DOHH2 (cell line): ENCODE measurements at regions not wholly inside any gene's neighbourhood (a gene's known extent, or its start where the extent isn't known, plus 50 kb on each side); places are given as distances from the start of the nearest gene placed in this dataset.
"Not testable (repeated sequence)": the region's sequence is repeated elsewhere in the genome, so short reads cannot be mapped to it uniquely, and the experiment has no call there.

Experiments used
- H3F3A ChIP-seq: fragments of 200-600 bp; sonication (generic), shearing (Covaris generic); 2 replicates; pipeline ENCODE4 v1.6.0; 2016; ENCODE audit warnings: antibody characterized with exemption, mild to moderate bottlenecking; ENCODE audit not compliant: control insufficient read depth, insufficient read depth
- H3K27ac ChIP-seq: fragments of 200-600 bp; sonication (generic); 2 replicates; pipeline ENCODE4 v1.5.1; 2014; ENCODE audit warnings: low read depth, mild to moderate bottlenecking, low read length, moderate library complexity
- H3K27me3 ChIP-seq: fragments of 200-600 bp; sonication (generic); 2 replicates; pipeline ENCODE4 v1.6.1; 2014; ENCODE audit warnings: mild to moderate bottlenecking, low read length, mixed read lengths; ENCODE audit not compliant: control insufficient read depth
- H3K36me3 ChIP-seq: fragments of 200-600 bp; sonication (generic); 2 replicates; pipeline ENCODE4 v1.6.1; 2014; ENCODE audit warnings: mild to moderate bottlenecking, low read length, moderate library complexity, mixed read lengths; ENCODE audit not compliant: control insufficient read depth
- H3K4me1 ChIP-seq: fragments of 200-600 bp; sonication (generic); 2 replicates; pipeline ENCODE4 v1.6.1; 2014; ENCODE audit warnings: mild to moderate bottlenecking, low read length, mixed read lengths; ENCODE audit not compliant: control insufficient read depth
- H3K4me2 ChIP-seq: fragments of 200-600 bp; sonication (generic); 2 replicates; pipeline ENCODE4 v1.6.0; 2014; ENCODE audit warnings: mild to moderate bottlenecking, low read length, moderate library complexity
- H3K4me3 ChIP-seq: fragments of 200-600 bp; sonication (generic); 2 replicates; pipeline ENCODE4 v1.5.1; 2014; ENCODE audit warnings: mild to moderate bottlenecking, low read length, mixed read lengths
- H3K79me2 ChIP-seq: fragments of 200-600 bp; sonication (generic); 2 replicates; pipeline ENCODE4 v1.6.1; 2014; ENCODE audit warnings: mild to moderate bottlenecking, low read length, mixed read lengths; ENCODE audit not compliant: control insufficient read depth
- H3K9me2 ChIP-seq: fragments of 200-600 bp; sonication (generic); replicated peaks from 2 replicates; pipeline ENCODE4 v1.6.1; 2014; ENCODE audit warnings: mild to moderate bottlenecking, low read length, mixed read lengths; ENCODE audit not compliant: control insufficient read depth
- H3K9me3 ChIP-seq: fragments of 200-600 bp; sonication (generic); 2 replicates; pipeline ENCODE4 v1.6.1; 2014; ENCODE audit warnings: antibody characterized with exemption, low read length, mixed read lengths; ENCODE audit not compliant: control insufficient read depth, insufficient read depth
- H4K20me1 ChIP-seq: fragments of 200-600 bp; sonication (generic); 2 replicates; pipeline ENCODE4 v1.6.0; 2014; ENCODE audit warnings: low read depth, mild to moderate bottlenecking, antibody characterized with exemption, low read length, moderate library complexity; ENCODE audit not compliant: control insufficient read depth, insufficient read depth
- EZH2phosphoT487 ChIP-seq: fragments of 200-600 bp; sonication (generic); IDR thresholded peaks from 2 replicates; pipeline ENCODE4 v1.6.1; 2017; ENCODE audit warnings: borderline replicate concordance, mild to moderate bottlenecking, antibody characterized with exemption, low read length, moderate library complexity, mixed read lengths
- TF ChIP-seq, protein P1 (sequence below): fragments of 200-600 bp; sonication (generic); IDR thresholded peaks from one replicate; pipeline ENCODE4 v1.5.1; 2014; ENCODE audit warnings: antibody characterized with exemption, mild to moderate bottlenecking, low read depth, low read length; ENCODE audit not compliant: poor library complexity, severe bottlenecking

DNA sequence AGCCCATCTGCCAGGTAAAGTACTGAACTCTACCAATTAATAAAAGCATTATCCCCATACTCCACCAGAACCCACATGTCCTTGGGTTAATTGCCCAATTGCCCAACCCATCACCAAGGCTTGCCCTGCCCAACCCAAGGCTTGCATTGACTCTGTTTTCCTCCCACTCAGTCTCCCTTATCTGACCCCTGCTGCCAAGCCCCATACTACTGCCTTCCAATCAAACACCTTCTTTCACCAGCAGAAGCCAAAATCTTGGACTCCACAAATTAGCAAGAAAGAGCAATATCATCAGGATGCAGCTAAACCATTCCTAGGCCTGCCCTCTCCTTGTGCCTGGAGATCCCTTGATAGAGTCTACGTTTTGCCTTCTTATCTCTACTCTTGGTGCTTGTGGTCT lies 602.9 kb downstream of the NTRK3 start:
- Histone ChIP-seq H3K27me3 (no peaks in the 10 kb centered on the region), H3K36me3 (no peaks in the 10 kb centered on the region), H4K20me1 (no peaks in the 10 kb centered on the region), H3K27ac (no peak overlapping the region), H3K4me1 (no peaks in the 10 kb centered on the region), H3K9me3 (no peaks in the 10 kb centered on the region), H3K9me2 (no peaks in the 10 kb centered on the region), H3F3A (no peaks in the 10 kb centered on the region), H3K4me2 (no peak overlapping the region), H3K79me2 (no peaks in the 10 kb centered on the region), H3K4me3 (no peak overlapping the region)
- TF ChIP-seq EZH2phosphoT487 = no peak
- TF ChIP-seq, protein P1, sequence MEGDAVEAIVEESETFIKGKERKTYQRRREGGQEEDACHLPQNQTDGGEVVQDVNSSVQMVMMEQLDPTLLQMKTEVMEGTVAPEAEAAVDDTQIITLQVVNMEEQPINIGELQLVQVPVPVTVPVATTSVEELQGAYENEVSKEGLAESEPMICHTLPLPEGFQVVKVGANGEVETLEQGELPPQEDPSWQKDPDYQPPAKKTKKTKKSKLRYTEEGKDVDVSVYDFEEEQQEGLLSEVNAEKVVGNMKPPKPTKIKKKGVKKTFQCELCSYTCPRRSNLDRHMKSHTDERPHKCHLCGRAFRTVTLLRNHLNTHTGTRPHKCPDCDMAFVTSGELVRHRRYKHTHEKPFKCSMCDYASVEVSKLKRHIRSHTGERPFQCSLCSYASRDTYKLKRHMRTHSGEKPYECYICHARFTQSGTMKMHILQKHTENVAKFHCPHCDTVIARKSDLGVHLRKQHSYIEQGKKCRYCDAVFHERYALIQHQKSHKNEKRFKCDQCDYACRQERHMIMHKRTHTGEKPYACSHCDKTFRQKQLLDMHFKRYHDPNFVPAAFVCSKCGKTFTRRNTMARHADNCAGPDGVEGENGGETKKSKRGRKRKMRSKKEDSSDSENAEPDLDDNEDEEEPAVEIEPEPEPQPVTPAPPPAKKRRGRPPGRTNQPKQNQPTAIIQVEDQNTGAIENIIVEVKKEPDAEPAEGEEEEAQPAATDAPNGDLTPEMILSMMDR = no peak

- H3K9me2 ChIP-seq = no peaks in the 10 kb centered on the region
Measured at GRCh38 chr15:87649175-87649574, 607.4 kb downstream of the NTRK3 start.

DNA sequence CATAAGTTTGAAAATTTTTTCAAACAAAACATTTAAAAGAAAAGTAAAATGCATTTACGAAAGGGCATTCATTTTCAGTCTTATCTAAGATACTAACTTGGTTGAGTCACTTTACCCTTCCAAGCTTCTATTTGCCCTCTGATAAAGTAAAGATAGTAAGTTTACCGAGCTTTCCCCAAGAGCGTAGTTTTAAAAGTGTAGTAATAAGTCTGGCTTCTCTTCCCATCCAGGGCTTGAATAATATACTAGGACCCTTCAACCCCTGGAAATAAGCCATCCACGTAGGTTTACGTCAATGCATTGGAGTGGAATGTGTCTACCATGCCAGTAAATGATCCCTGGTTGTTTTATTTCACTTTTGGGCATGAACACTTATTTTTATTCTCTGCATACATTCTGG lies 608.3 kb downstream of the NTRK3 start:
- Histone ChIP-seq H3K9me3 (no peaks in the 10 kb centered on the region), H3K9me2 (no peaks in the 10 kb centered on the region), H4K20me1 (no peaks in the 10 kb centered on the region), H3K79me2 (no peaks in the 10 kb centered on the region), H3K36me3 (no peaks in the 10 kb centered on the region), H3K4me2 (no peak overlapping the region), H3K4me3 (no peak overlapping the region), H3K27me3 (no peaks in the 10 kb centered on the region), H3K4me1 (no peaks in the 10 kb centered on the region), H3K27ac (no peak overlapping the region), H3F3A (no peaks in the 10 kb centered on the region)
- TF ChIP-seq EZH2phosphoT487 = no peak
- TF ChIP-seq, protein P1 = no peak

More at GRCh38 chr15:87649175-87649574, 607.4 kb downstream of the NTRK3 start:
- Histone ChIP-seq H3K36me3 (no peaks in the 10 kb centered on the region), H3K79me2 (no peaks in the 10 kb centered on the region), H4K20me1 (no peaks in the 10 kb centered on the region), H3K4me1 (no peaks in the 10 kb centered on the region), H3K4me2 (no peak overlapping the region), H3K27me3 (no peaks in the 10 kb centered on the region), H3K27ac (no peak overlapping the region), H3K9me3 (no peaks in the 10 kb centered on the region), H3K4me3 (no peak overlapping the region), H3F3A (no peaks in the 10 kb centered on the region)
- TF ChIP-seq, protein P1 = no peak
- no peak for TF ChIP-seq EZH2phosphoT487

DNA sequence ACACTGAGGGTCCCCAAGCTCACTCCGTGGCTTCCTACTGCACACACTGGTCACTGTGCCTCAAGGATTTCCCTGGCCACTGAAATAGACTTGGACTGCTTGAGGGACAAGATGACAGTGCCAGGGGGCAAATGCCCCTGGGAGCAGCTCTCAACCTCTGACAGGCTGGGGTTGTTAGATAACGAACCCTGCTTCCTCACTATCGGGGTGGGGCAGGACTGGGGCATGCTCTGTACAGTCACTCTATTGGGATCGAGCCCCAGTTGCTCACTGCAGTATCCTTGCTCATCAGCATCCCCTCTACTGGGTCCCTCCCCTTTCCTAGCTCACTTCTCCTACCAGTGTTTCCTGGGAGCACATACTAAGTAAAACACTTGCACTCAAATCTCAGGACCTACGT lies 610.8 kb downstream of the NTRK3 start:
- no peaks in the 10 kb centered on the region for H3K9me2 ChIP-seq
- TF ChIP-seq, protein P1 = no peak
- TF ChIP-seq EZH2phosphoT487 = no peak
- H3F3A ChIP-seq = no peaks in the 10 kb centered on the region
- H3K9me3 ChIP-seq = no peaks in the 10 kb centered on the region
- H3K27ac ChIP-seq = no peak overlapping the region
- H3K27me3 ChIP-seq = no peaks in the 10 kb centered on the region
- H3K4me2 ChIP-seq = no peak overlapping the region
- no peaks in the 10 kb centered on the region for H4K20me1 ChIP-seq
- no peak overlapping the region for H3K4me3 ChIP-seq
- no peaks in the 10 kb centered on the region for H3K4me1 ChIP-seq
- no peaks in the 10 kb centered on the region for H3K79me2 ChIP-seq
- no peaks in the 10 kb centered on the region for H3K36me3 ChIP-seq

- H3K9me3 ChIP-seq, H3K36me3 ChIP-seq, H3K79me2 ChIP-seq, H3K27ac ChIP-seq, H3K4me2 ChIP-seq, H3K27me3 ChIP-seq, H4K20me1 ChIP-seq, H3K4me1 ChIP-seq, H3F3A ChIP-seq, H3K4me3 ChIP-seq, H3K9me2 ChIP-seq: not testable (repeated sequence)
Measured at GRCh38 chr15:87642997-87643396, 613.5 kb downstream of the NTRK3 start.
